ENCODE measurements at regions not wholly inside any gene's neighbourhood (a gene's known extent, or its start where the extent isn't known, plus 50 kb on each side); places are given as distances from the start of the nearest gene placed in this dataset.

DNA sequence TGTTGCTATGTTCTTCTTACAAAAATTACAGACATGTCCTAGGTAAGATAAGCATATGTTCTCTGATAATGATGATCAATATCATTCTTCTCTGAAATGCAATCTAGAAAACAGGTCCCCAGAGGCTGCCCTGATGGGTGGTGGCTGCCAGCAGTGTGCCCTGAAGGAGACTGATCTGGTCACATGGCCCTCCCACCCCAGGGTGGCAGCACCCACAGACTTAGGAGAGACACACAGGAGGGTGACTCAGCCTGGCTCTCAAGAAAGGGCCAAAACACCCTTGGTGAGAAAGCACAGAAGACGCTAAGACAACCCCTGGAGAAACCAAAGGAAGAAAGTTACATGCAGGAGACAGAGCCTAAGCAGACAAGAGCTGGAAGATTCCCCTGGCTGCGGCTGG is 203.7 kb downstream of the TJP1 start:
- Histone ChIP-seq H3K4me3 (replicated peaks in 1 of 4; ENCODE audit: control extremely low read depth in 1 of 4, insufficient read depth in 1 of 4, low read depth in 3 of 4, low read length in 4 of 4) (no peak overlapping the region), H3K79me2 (ENCODE audit: control insufficient read depth, insufficient read depth, low read length) (no peaks in the 10 kb centered on the region), H3K4me1 (ENCODE audit: control insufficient read depth, extremely low read depth, insufficient read depth, low read length) (no peaks in the 10 kb centered on the region), H3K27me3 (ENCODE audit: control insufficient read depth, insufficient read depth, low read length) (no peaks in the 10 kb centered on the region), H4K20me1 (ENCODE audit: control insufficient read depth, extremely low read depth, insufficient read depth, low read length) (no peaks in the 10 kb centered on the region), H3K9ac (ENCODE audit: insufficient read depth, low read length) (no peak overlapping the region), H3K9me3 (ENCODE audit: control insufficient read depth, insufficient read depth, low read depth, low read length) (no peaks in the 10 kb centered on the region), H2AFZ (ENCODE audit: low read length) (no peak overlapping the region), H3K36me3 (ENCODE audit: control insufficient read depth, insufficient read depth, low read length) (no peaks in the 10 kb centered on the region), H3K27ac (ENCODE audit: insufficient read depth, low read length) (no peak overlapping the region), H3K4me2 (ENCODE audit: extremely low read depth, insufficient read depth, low read length) (no peak overlapping the region)
- no peak for DNase-seq (ENCODE audit: low read depth in 2 of 2)
- TF ChIP-seq, protein P1, sequence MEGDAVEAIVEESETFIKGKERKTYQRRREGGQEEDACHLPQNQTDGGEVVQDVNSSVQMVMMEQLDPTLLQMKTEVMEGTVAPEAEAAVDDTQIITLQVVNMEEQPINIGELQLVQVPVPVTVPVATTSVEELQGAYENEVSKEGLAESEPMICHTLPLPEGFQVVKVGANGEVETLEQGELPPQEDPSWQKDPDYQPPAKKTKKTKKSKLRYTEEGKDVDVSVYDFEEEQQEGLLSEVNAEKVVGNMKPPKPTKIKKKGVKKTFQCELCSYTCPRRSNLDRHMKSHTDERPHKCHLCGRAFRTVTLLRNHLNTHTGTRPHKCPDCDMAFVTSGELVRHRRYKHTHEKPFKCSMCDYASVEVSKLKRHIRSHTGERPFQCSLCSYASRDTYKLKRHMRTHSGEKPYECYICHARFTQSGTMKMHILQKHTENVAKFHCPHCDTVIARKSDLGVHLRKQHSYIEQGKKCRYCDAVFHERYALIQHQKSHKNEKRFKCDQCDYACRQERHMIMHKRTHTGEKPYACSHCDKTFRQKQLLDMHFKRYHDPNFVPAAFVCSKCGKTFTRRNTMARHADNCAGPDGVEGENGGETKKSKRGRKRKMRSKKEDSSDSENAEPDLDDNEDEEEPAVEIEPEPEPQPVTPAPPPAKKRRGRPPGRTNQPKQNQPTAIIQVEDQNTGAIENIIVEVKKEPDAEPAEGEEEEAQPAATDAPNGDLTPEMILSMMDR (conservative IDR thresholded peaks at IDR 0.05 in 1 of 2, IDR thresholded peaks at IDR 0.05 in 1 of 2; ENCODE audit: low read depth in 1 of 2, low read length in 2 of 2) = no peak
- no peak for TF ChIP-seq EZH2 (IDR thresholded peaks at IDR 0.05; ENCODE audit: low read length, missing control alignments)

DNA sequence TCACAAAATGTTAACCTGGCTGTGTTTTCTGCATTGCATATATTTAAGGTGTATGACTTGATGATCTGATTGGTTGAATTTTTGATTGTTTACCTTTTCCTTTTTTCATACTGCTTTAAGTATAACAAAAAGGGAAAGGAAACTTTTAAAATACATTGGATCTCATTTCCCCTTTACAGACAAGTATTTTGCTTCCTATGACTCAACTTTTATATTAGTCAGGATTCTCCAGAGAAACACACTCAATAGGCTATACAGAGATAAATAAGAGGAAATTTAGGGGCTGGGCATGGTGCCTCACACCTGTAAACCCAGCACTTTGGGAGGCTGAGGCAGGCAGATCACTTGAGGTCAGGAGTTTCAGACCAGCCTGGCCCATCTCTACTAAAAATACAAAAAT is 205.8 kb downstream of the TJP1 start:
- Histone ChIP-seq H2AFZ (ENCODE audit: low read length) (no peak overlapping the region), H3K9me3 (ENCODE audit: control insufficient read depth, insufficient read depth, low read depth, low read length) (no peaks in the 10 kb centered on the region), H3K4me3 (replicated peaks in 1 of 4; ENCODE audit: control extremely low read depth in 1 of 4, insufficient read depth in 1 of 4, low read depth in 3 of 4, low read length in 4 of 4) (no peak overlapping the region), H3K9ac (ENCODE audit: insufficient read depth, low read length) (no peak overlapping the region), H3K27me3 (ENCODE audit: control insufficient read depth, insufficient read depth, low read length) (no peaks in the 10 kb centered on the region), H4K20me1 (ENCODE audit: control insufficient read depth, extremely low read depth, insufficient read depth, low read length) (no peaks in the 10 kb centered on the region), H3K4me2 (ENCODE audit: extremely low read depth, insufficient read depth, low read length) (no peak overlapping the region), H3K79me2 (ENCODE audit: control insufficient read depth, insufficient read depth, low read length) (no peaks in the 10 kb centered on the region), H3K27ac (ENCODE audit: insufficient read depth, low read length) (no peak overlapping the region), H3K36me3 (ENCODE audit: control insufficient read depth, insufficient read depth, low read length) (no peaks in the 10 kb centered on the region), H3K4me1 (ENCODE audit: control insufficient read depth, extremely low read depth, insufficient read depth, low read length) (no peaks in the 10 kb centered on the region)
- DNase-seq (ENCODE audit: low read depth in 2 of 2) = no peak
- TF ChIP-seq, protein P1 (conservative IDR thresholded peaks at IDR 0.05 in 1 of 2, IDR thresholded peaks at IDR 0.05 in 1 of 2; ENCODE audit: low read depth in 1 of 2, low read length in 2 of 2) = no peak
- TF ChIP-seq EZH2 (IDR thresholded peaks at IDR 0.05; ENCODE audit: low read length, missing control alignments) = no peak

DNA sequence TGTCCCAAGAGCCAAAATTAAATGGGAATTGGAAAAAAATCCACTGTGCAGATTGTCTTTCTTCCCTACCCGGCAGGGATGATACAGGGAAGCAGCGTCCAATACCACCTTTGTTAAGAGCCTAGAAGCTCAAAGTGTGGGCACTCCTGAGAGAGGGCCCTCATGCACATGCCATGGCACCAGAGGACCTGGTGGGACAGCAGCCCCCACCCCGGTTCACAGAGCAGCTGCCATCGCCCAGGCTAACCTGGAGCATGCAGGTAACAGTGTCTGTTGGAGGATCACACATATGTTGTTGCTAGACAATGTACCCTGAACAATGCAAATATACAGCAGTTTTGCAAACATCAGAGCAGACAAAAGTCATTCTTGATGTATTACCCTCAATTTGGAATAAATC is 206.5 kb downstream of the TJP1 start:
- H3K4me2 ChIP-seq (ENCODE audit: extremely low read depth, insufficient read depth, low read length) = no peak overlapping the region
- no peaks in the 10 kb centered on the region for H4K20me1 ChIP-seq (ENCODE audit: control insufficient read depth, extremely low read depth, insufficient read depth, low read length)
- H3K27me3 ChIP-seq (ENCODE audit: control insufficient read depth, insufficient read depth, low read length) = no peaks in the 10 kb centered on the region
- H3K4me1 ChIP-seq (ENCODE audit: control insufficient read depth, extremely low read depth, insufficient read depth, low read length) = no peaks in the 10 kb centered on the region
- H3K9ac ChIP-seq (ENCODE audit: insufficient read depth, low read length) = no peak overlapping the region
- H2AFZ ChIP-seq (ENCODE audit: low read length) = no peak overlapping the region
- H3K27ac ChIP-seq (ENCODE audit: insufficient read depth, low read length) = no peak overlapping the region
- no peaks in the 10 kb centered on the region for H3K36me3 ChIP-seq (ENCODE audit: control insufficient read depth, insufficient read depth, low read length)
- DNase-seq (ENCODE audit: low read depth in 2 of 2) = no peak
- H3K4me3 ChIP-seq (replicated peaks in 1 of 4; ENCODE audit: control extremely low read depth in 1 of 4, insufficient read depth in 1 of 4, low read depth in 3 of 4, low read length in 4 of 4) = no peak overlapping the region
- TF ChIP-seq, protein P1 (conservative IDR thresholded peaks at IDR 0.05 in 1 of 2, IDR thresholded peaks at IDR 0.05 in 1 of 2; ENCODE audit: low read depth in 1 of 2, low read length in 2 of 2) = no peak
- no peak for TF ChIP-seq EZH2 (IDR thresholded peaks at IDR 0.05; ENCODE audit: low read length, missing control alignments)
- no peaks in the 10 kb centered on the region for H3K9me3 ChIP-seq (ENCODE audit: control insufficient read depth, insufficient read depth, low read depth, low read length)
- H3K79me2 ChIP-seq (ENCODE audit: control insufficient read depth, insufficient read depth, low read length) = no peaks in the 10 kb centered on the region

Measured in fibroblast of lung (primary cell).